SK-N-MC (cell line): ENCODE measurements at regions not wholly inside any gene's neighbourhood (a gene's known extent, or its start where the extent isn't known, plus 50 kb on each side); places are given as distances from the start of the nearest gene placed in this dataset.
"Not testable (repeated sequence)": the region's sequence is repeated elsewhere in the genome, so short reads cannot be mapped to it uniquely, and the experiment has no call there.

ENCODE experiments used
- DNase-seq: peaks from one replicate; pipeline ENCODE4 v3.0.0-alpha.2; 2011; ENCODE audit warnings: low read depth, low spot score
- H3K27ac ChIP-seq: fragments of 200-600 bp; sonication (generic); 2 replicates; pipeline ENCODE4 v1.5.1; 2016; ENCODE audit warnings: mixed run types
- H3K36me3 ChIP-seq: fragments of 200-600 bp; sonication (generic); 2 replicates; pipeline ENCODE4 v1.6.1; 2017; ENCODE audit warnings: antibody characterized with exemption, low read length, mixed read lengths; ENCODE audit not compliant: insufficient read depth
- H3K4me3 ChIP-seq: fragments of 200-600 bp; sonication (generic); 2 replicates; pipeline ENCODE4 v1.5.1; 2016
- H3K9ac ChIP-seq: fragments of 200-600 bp; sonication (generic); 2 replicates; pipeline ENCODE4 v1.8.0; 2017; ENCODE audit warnings: mixed run types, mixed read lengths; ENCODE audit not compliant: insufficient read length
- H3K9me3 ChIP-seq: fragments of 200-600 bp; sonication (generic); 2 replicates; pipeline ENCODE4 v1.6.1; 2017; ENCODE audit warnings: low read depth, mild to moderate bottlenecking, antibody characterized with exemption, low read length, moderate library complexity, mixed read lengths
- EZH2 ChIP-seq: fragments of 200-600 bp; sonication (generic); IDR thresholded peaks from one replicate; pipeline ENCODE4 v1.6.1; 2017; ENCODE audit warnings: antibody characterized with exemption
- FOXP2 ChIP-seq: optimal IDR thresholded peaks from 2 replicates; pipeline ENCODE3; 2011; ENCODE audit warnings: mild to moderate bottlenecking, moderate library complexity; ENCODE audit not compliant: insufficient read depth; ENCODE audit errors: extremely low read length, control extremely low read depth
- POLR2AphosphoS5 ChIP-seq: IDR thresholded peaks from 2 replicates; pipeline ENCODE4 v1.6.1; 2012; ENCODE audit warnings: mild to moderate bottlenecking, low read depth, low read length, borderline replicate concordance

- Histone ChIP-seq H3K36me3 (no peaks in the 10 kb centered on the region), H3K9ac (no peak overlapping the region), H3K27ac (no peak overlapping the region), H3K4me3 (no peak overlapping the region), H3K9me3 (no peaks in the 10 kb centered on the region)
- no peak for DNase-seq
- no peak for TF ChIP-seq POLR2AphosphoS5
- TF ChIP-seq FOXP2: no peak
- no peak for TF ChIP-seq EZH2
Observed at GRCh38 chr14:36426836-36427235, 93.2 kb downstream of the NKX2-1 start.

GRCh38 chr14:36426113-36426512, 93.9 kb downstream of the NKX2-1 start:
- H3K27ac ChIP-seq: no peak overlapping the region
- no peak for DNase-seq
- TF ChIP-seq POLR2AphosphoS5: no peak
- no peak for TF ChIP-seq EZH2
- no peak for TF ChIP-seq FOXP2

GRCh38 chr14:36424478-36425102, 95.4 kb downstream of the NKX2-1 start:
- H3K27ac ChIP-seq: no peak overlapping the region
- no peaks in the 10 kb centered on the region for H3K36me3 ChIP-seq
- no peak overlapping the region for H3K4me3 ChIP-seq
- no peak for DNase-seq
- no peaks in the 10 kb centered on the region for H3K9me3 ChIP-seq
- TF ChIP-seq POLR2AphosphoS5 (no peak), EZH2 (no peak), FOXP2 (no peak)
- H3K9ac ChIP-seq: no peak overlapping the region

More at GRCh38 chr14:36426113-36426512, 93.9 kb downstream of the NKX2-1 start:
- no peak overlapping the region for H3K9ac ChIP-seq
- no peaks in the 10 kb centered on the region for H3K9me3 ChIP-seq
- H3K4me3 ChIP-seq: no peak overlapping the region
- H3K36me3 ChIP-seq: no peaks in the 10 kb centered on the region

GRCh38 chr14:36423430-36423829, 96.6 kb downstream of the NKX2-1 start:
- DNase-seq: no peak
- Histone ChIP-seq H3K27ac (no peak overlapping the region), H3K36me3 (no peaks in the 10 kb centered on the region), H3K4me3 (no peak overlapping the region), H3K9ac (no peak overlapping the region), H3K9me3 (no peaks in the 10 kb centered on the region)
- no peak for TF ChIP-seq FOXP2
- TF ChIP-seq POLR2AphosphoS5: no peak
- no peak for TF ChIP-seq EZH2

GRCh38 chr14:36420149-36420687, 99.8 kb upstream of the MBIP start:
- no peak overlapping the region for H3K9ac ChIP-seq
- no peak for DNase-seq
- H3K9me3 ChIP-seq: no peaks in the 10 kb centered on the region
- H3K27ac ChIP-seq: no peak overlapping the region
- H3K4me3 ChIP-seq: no peak overlapping the region
- no peak for TF ChIP-seq POLR2AphosphoS5
- no peak for TF ChIP-seq EZH2
- TF ChIP-seq FOXP2: no peak
- no peaks in the 10 kb centered on the region for H3K36me3 ChIP-seq

- Histone ChIP-seq H3K9me3 (no peaks in the 10 kb centered on the region), H3K27ac (no peak overlapping the region), H3K4me3 (no peak overlapping the region), H3K9ac (no peak overlapping the region), H3K36me3 (no peaks in the 10 kb centered on the region)
- no peak for TF ChIP-seq FOXP2
- TF ChIP-seq POLR2AphosphoS5: no peak
- no peak for TF ChIP-seq EZH2
- no peak for DNase-seq
Observed at GRCh38 chr14:36418937-36419336, 98.5 kb upstream of the MBIP start.

- H3K9ac ChIP-seq, DNase-seq: not testable (repeated sequence)
Observed at GRCh38 chr14:36411951-36412350, 91.5 kb upstream of the MBIP start.

GRCh38 chr14:36408388-36408787, 88.0 kb upstream of the MBIP start:
- Histone ChIP-seq H3K4me3 (no peak overlapping the region), H3K9me3 (no peaks in the 10 kb centered on the region), H3K9ac (no peak overlapping the region), H3K27ac (no peak overlapping the region), H3K36me3 (no peaks in the 10 kb centered on the region)
- TF ChIP-seq POLR2AphosphoS5 (no peak), FOXP2 (no peak), EZH2 (no peak)
- DNase-seq: no peak

More at GRCh38 chr14:36411951-36412350, 91.5 kb upstream of the MBIP start:
- not testable (repeated sequence) for H3K27ac ChIP-seq, H3K9me3 ChIP-seq, H3K36me3 ChIP-seq, H3K4me3 ChIP-seq

- TF ChIP-seq FOXP2 (no peak), EZH2 (no peak), POLR2AphosphoS5 (no peak)
- DNase-seq: no peak
- H3K9ac ChIP-seq: no peak overlapping the region
- no peaks in the 10 kb centered on the region for H3K36me3 ChIP-seq
- no peak overlapping the region for H3K4me3 ChIP-seq
- no peak overlapping the region for H3K27ac ChIP-seq
- H3K9me3 ChIP-seq: no peaks in the 10 kb centered on the region
Observed at GRCh38 chr14:36405589-36406274, 85.3 kb upstream of the MBIP start.

- Histone ChIP-seq H3K9me3 (no peaks in the 10 kb centered on the region), H3K36me3 (no peaks in the 10 kb centered on the region), H3K4me3 (no peak overlapping the region), H3K9ac (no peak overlapping the region), H3K27ac (no peak overlapping the region)
- no peak for TF ChIP-seq POLR2AphosphoS5
- no peak for DNase-seq
Observed at GRCh38 chr14:36402867-36403266, 82.4 kb upstream of the MBIP start.
